ENCODE measurements at regions not wholly inside any gene's neighbourhood (a gene's known extent, or its start where the extent isn't known, plus 50 kb on each side); places are given as distances from the start of the nearest gene placed in this dataset.

DNA sequence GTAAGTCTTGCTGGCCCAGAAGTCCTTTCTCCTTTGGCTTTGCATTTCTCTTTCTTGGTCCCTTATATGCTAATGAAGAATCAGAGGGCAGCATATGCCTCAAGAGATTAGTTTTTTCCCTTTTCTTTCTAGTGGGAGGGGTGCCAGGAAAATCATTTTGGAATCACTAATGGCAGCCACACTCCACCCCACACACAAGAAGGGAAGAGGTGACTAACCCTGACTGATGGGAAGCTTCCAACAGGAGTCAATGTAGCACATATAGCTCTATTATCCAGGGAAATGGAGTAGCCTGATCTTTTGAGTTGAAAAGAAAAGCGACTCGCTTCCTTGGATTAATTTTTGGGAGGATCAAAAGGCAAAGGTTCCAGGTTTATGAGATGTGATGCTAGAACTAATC lies 225.3 kb downstream of the KIF20B start:
- Histone ChIP-seq H3K4me3 (no peak overlapping the region), H3K27ac (no peak overlapping the region), H3K36me3 (no peaks in the 10 kb centered on the region), H3K27me3 (no peaks in the 10 kb centered on the region), H3K4me1 (no peaks in the 10 kb centered on the region), H3K9me3 (no peaks in the 10 kb centered on the region)
- DNase-seq = no peak
- intact Hi-C loops (cut with DNase I) = no loop called here
- no peak for TF ChIP-seq POLR2A (IDR thresholded peaks at IDR 0.05)
- TF ChIP-seq, protein P1, sequence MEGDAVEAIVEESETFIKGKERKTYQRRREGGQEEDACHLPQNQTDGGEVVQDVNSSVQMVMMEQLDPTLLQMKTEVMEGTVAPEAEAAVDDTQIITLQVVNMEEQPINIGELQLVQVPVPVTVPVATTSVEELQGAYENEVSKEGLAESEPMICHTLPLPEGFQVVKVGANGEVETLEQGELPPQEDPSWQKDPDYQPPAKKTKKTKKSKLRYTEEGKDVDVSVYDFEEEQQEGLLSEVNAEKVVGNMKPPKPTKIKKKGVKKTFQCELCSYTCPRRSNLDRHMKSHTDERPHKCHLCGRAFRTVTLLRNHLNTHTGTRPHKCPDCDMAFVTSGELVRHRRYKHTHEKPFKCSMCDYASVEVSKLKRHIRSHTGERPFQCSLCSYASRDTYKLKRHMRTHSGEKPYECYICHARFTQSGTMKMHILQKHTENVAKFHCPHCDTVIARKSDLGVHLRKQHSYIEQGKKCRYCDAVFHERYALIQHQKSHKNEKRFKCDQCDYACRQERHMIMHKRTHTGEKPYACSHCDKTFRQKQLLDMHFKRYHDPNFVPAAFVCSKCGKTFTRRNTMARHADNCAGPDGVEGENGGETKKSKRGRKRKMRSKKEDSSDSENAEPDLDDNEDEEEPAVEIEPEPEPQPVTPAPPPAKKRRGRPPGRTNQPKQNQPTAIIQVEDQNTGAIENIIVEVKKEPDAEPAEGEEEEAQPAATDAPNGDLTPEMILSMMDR (IDR thresholded peaks at IDR 0.05) = no peak
- ATAC-seq = no peak
- WGBS (ENCODE audit: insufficient coverage, low coverage, low lambda C conversion rate, missing lambda C conversion rate) = 63% methylated on average over 2 of the region's 2 CpGs

DNA sequence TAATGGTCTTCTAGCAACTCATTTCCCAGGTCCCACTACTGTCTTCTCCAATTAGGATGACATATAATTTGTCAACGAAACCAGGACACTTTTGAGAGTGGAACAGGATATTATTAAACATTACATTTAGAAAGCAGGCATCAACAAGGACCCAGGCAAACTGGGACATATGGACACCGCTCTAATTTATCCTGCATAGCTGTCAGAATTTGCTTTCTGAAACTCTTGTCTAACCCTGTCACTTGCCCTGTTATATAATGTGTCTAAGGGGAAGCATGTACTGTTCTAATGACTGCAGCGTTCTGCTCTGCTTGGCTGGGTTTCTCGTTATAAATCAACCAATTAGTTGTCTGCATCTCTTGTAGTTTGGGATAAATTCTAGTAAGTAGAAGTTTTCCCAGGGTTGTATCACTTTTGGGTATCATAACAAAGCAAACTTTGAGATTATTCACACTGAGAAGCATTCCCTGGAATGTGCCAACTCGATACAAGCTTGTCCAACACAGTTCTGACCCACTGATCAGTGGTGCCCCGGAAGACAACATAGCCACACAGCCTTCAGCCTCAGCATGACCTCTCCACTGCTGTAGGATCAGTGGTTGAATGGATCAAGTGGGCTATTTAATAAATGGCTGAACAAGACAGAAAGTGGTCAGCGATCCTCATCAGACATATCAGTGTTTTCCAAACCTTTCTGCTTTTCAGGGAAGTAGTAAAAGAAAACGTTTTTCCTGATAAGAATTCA lies 228.1 kb downstream of the KIF20B start:
- DNase-seq = no peak
- H3K9me3 ChIP-seq = no peaks in the 10 kb centered on the region
- WGBS (ENCODE audit: insufficient coverage, low coverage, low lambda C conversion rate, missing lambda C conversion rate) = 41% methylated on average over 8 of the region's 8 CpGs
- H3K27ac ChIP-seq = no peak overlapping the region
- no peak for TF ChIP-seq POLR2A (IDR thresholded peaks at IDR 0.05)
- TF ChIP-seq, protein P1 (IDR thresholded peaks at IDR 0.05) = no peak
- H3K4me3 ChIP-seq = no peak overlapping the region
- no peaks in the 10 kb centered on the region for H3K27me3 ChIP-seq
- H3K4me1 ChIP-seq = no peaks in the 10 kb centered on the region
- H3K36me3 ChIP-seq = no peaks in the 10 kb centered on the region
- no peak for ATAC-seq
- intact Hi-C loops (cut with DNase I) = no loop called here

DNA sequence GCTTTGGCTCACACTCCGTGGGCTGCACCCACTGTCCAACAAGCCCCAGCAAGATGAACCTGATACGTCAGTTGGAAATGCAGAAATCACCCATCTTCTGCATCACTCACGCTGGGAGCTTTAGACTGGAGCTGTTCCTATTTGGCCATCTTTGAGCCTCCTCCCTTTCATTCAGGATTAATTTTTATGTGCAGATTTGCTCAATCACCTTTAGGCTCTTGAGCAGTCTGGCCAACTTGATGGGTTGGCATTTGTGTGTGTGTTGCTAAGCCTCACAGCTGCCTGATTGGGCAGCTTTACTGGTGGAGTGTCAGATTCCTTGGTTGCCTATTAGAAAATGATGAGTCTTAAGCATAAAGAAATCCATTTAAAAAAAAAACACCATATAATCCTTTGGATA lies 236.1 kb downstream of the KIF20B start:
- H3K4me3 ChIP-seq = no peak overlapping the region
- H3K27ac ChIP-seq = no peak overlapping the region
- no peak for TF ChIP-seq POLR2A (IDR thresholded peaks at IDR 0.05)
- TF ChIP-seq, protein P1 (IDR thresholded peaks at IDR 0.05) = no peak
- no peaks in the 10 kb centered on the region for H3K4me1 ChIP-seq
- DNase-seq (no peak), ATAC-seq (no peak)
- H3K9me3 ChIP-seq = no peaks in the 10 kb centered on the region
- 43% methylated on average over 2 of the region's 3 CpGs for WGBS (ENCODE audit: insufficient coverage, low coverage, low lambda C conversion rate, missing lambda C conversion rate)
- intact Hi-C loops (cut with DNase I) = no loop called here
- no peaks in the 10 kb centered on the region for H3K27me3 ChIP-seq
- no peaks in the 10 kb centered on the region for H3K36me3 ChIP-seq

DNA sequence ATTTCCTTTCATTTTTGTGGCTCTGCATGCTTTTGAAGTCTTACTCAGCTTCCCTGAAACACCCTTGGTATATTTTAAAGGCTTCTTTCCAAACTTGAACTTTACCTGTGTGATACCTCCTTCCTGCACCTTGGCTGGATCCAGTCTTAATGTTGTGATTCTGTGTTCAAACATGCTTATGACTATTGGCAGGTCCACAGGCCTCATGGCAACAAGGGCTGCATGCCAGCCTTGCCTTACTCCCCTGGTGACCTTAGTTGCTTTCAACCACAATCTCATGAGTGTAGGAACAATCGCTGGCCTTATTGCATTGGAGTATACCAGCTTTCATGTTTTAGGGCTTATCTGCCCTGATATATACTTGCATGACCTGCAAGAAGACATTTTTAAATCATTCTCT lies 238.7 kb downstream of the KIF20B start:
- intact Hi-C loops (cut with DNase I) = no loop called here
- no CpG with 5 or more reads among the region's 1 CpG for WGBS (ENCODE audit: insufficient coverage, low coverage, low lambda C conversion rate, missing lambda C conversion rate)
- no peaks in the 10 kb centered on the region for H3K27me3 ChIP-seq
- no peaks in the 10 kb centered on the region for H3K9me3 ChIP-seq
- ATAC-seq (no peak), DNase-seq (no peak)
- no peaks in the 10 kb centered on the region for H3K4me1 ChIP-seq
- no peak for TF ChIP-seq POLR2A (IDR thresholded peaks at IDR 0.05)
- TF ChIP-seq, protein P1 (IDR thresholded peaks at IDR 0.05) = no peak
- no peaks in the 10 kb centered on the region for H3K36me3 ChIP-seq
- no peak overlapping the region for H3K27ac ChIP-seq
- no peak overlapping the region for H3K4me3 ChIP-seq
